ENCODE measurements at regions not wholly inside any gene's neighbourhood (a gene's known extent, or its start where the extent isn't known, plus 50 kb on each side); places are given as distances from the start of the nearest gene placed in this dataset.

GRCh38 chr12:58509116-58509885 is 411.0 kb downstream of the LRIG3 start:
- TF ChIP-seq YY1 (IDR thresholded peaks at IDR 0.05; ENCODE audit: insufficient read depth, insufficient read length) (no peak), ZNF274 (IDR thresholded peaks at IDR 0.05; ENCODE audit: low read depth, low read length) (no peak)
